Spleen (tissue), 11 donors: ENCODE measurements at regions not wholly inside any gene's neighbourhood (a gene's known extent, or its start where the extent isn't known, plus 50 kb on each side); places are given as distances from the start of the nearest gene placed in this dataset.

ENCODE experiments used
- DNase-seq: peaks from one replicate; pipeline ENCODE4 v3.0.0-alpha.2; 2020
- H3K27ac ChIP-seq, 8 donors: fragments of 200-600 bp; sonication (generic) in 7 of 8; 1 replicate in 4 of 8; 2 replicates in 4 of 8; pipeline versions ENCODE4 v1.5.0 to v1.8.0; 2016 to 2021; ENCODE audit warnings: inconsistent platforms in 4 of 8, mild to moderate bottlenecking in 4 of 8, moderate library complexity in 1 of 8
- H3K27me3 ChIP-seq, 7 donors: fragments of 200-600 bp; sonication (generic) in 6 of 7; replicated peaks in 1 of 7; 1 replicate in 4 of 7; 2 replicates in 3 of 7; pipeline versions ENCODE4 v1.5.0 to v1.8.0; 2016 to 2021; ENCODE audit warnings: inconsistent platforms in 3 of 7, mild to moderate bottlenecking in 1 of 7
- H3K36me3 ChIP-seq, 6 donors: fragments of 200-600 bp; sonication (generic) in 5 of 6; 1 replicate in 4 of 6; 2 replicates in 2 of 6; pipeline versions ENCODE4 v1.5.0 to v1.8.0; 2016 to 2021; ENCODE audit warnings: inconsistent platforms in 2 of 6
- H3K4me1 ChIP-seq, 6 donors: fragments of 200-600 bp; sonication (generic) in 5 of 6; 1 replicate in 3 of 6; 2 replicates in 3 of 6; pipeline versions ENCODE4 v1.5.0 to v1.8.0; 2016 to 2021; ENCODE audit warnings: inconsistent platforms in 3 of 6
- H3K4me3 ChIP-seq, 8 donors: fragments of 200-600 bp; sonication (generic) in 7 of 8; 1 replicate in 4 of 8; 2 replicates in 4 of 8; pipeline versions ENCODE4 v1.5.0 to v1.8.0; 2016 to 2021; ENCODE audit warnings: inconsistent platforms in 4 of 8, mild to moderate bottlenecking in 4 of 8, moderate library complexity in 2 of 8
- H3K9me3 ChIP-seq, 8 donors: fragments of 200-600 bp; sonication (generic) in 7 of 8; 1 replicate in 4 of 8; 2 replicates in 4 of 8; pipeline versions ENCODE4 v1.5.0 to v1.8.0; 2016 to 2021; ENCODE audit warnings: inconsistent platforms in 4 of 8
- CTCF ChIP-seq, 11 experiments: fragments of 200-600 bp in 7 of 11; fragments of 450-650 bp in 4 of 11; sonication (generic) in 4 of 11; IDR thresholded peaks in 8 of 11; conservative IDR thresholded peaks in 3 of 11; 1 replicate in 7 of 11; 2 replicates in 4 of 11; pipeline versions ENCODE4 v1.4.0 to v1.8.0; 2016 to 2021; ENCODE audit warnings: antibody characterized with exemption in 11 of 11, inconsistent platforms in 4 of 11, mild to moderate bottlenecking in 1 of 11
- POLR2A ChIP-seq, 3 donors: fragments of 450-650 bp; IDR thresholded peaks; one replicate each; pipeline ENCODE4 v1.5.1; 2017; ENCODE audit warnings: antibody characterized with exemption in 3 of 3, mild to moderate bottlenecking in 1 of 3
- POLR2AphosphoS5 ChIP-seq, 3 donors: sonication (generic); formaldehyde crosslinking; IDR thresholded peaks; one replicate each; pipeline ENCODE4 v1.5.1; 2017; ENCODE audit warnings: antibody characterized with exemption in 3 of 3
- WGBS, 5 donors: extraction: QIAGEN DNeasy Blood & Tissue Kit in 3 of 5; methylation state at CpG; one replicate each; pipeline versions ENCODE4 v1.1.5 to v1.1.7; 2013 to 2018; 5-methylcytosine and 5-hydroxymethylcytosine counted together
- intact Hi-C: fragments of 100-400 bp; cut with DNase I; formaldehyde crosslinking; loops from one replicate; pipeline ENCODE4 v1.15.0; 2023; ENCODE audit warnings: low total_unique reads
- donor health status: healthy with polysubstance abuse.
- donor health status: DM: no; HTN: no; CAD: no; lungs with moderate emphysema.
- donor health status: DM: no; HTN: no; CAD: no.
- donor health status: Bipolar disorder and iron deficiency.
- donor health status: healthy.
- donor health status: DM: no; HTN: no; CAD: no.
- donor health status: DM: yes; HTN: yes; CAD: no.

GRCh38 chr5:128649192-128649591 lies 111.1 kb upstream of the FBN2 start:
- H3K27ac ChIP-seq = no peak overlapping the region
- peaks cover 0 to 19% (median 11%) of the 10 kb centered on the region in 8 donors for H3K9me3 ChIP-seq
- H3K27me3 ChIP-seq = no peaks in the 10 kb centered on the region
- intact Hi-C loops = no loop called here
- TF ChIP-seq POLR2AphosphoS5 (IDR thresholded peaks at IDR 0.05) = no peak
- TF ChIP-seq CTCF (IDR thresholded peaks at IDR 0.05 in 8 of 11, conservative IDR thresholded peaks at IDR 0.05 in 3 of 11) = no peak
- TF ChIP-seq POLR2A (IDR thresholded peaks at IDR 0.05) = no peak
- no peak overlapping the region for H3K4me3 ChIP-seq
- no peak for DNase-seq
- H3K4me1 ChIP-seq = no peaks in the 10 kb centered on the region
- H3K36me3 ChIP-seq = no peaks in the 10 kb centered on the region

GRCh38 chr5:128662997-128663396 lies 125.0 kb upstream of the FBN2 start:
- TF ChIP-seq CTCF (IDR thresholded peaks at IDR 0.05 in 8 of 11, conservative IDR thresholded peaks at IDR 0.05 in 3 of 11) (no peak), POLR2AphosphoS5 (IDR thresholded peaks at IDR 0.05) (no peak), POLR2A (IDR thresholded peaks at IDR 0.05) (no peak)
- Histone ChIP-seq H3K4me3 (no peak overlapping the region), H3K27me3 (no peaks in the 10 kb centered on the region), H3K36me3 (no peaks in the 10 kb centered on the region), H3K27ac (no peak overlapping the region), H3K4me1 (no peaks in the 10 kb centered on the region), H3K9me3 (peaks cover 0 to 8% (median 0%) of the 10 kb centered on the region in 8 donors)
- 65 to 82% (median 79%) methylated on average over 2 of the region's 2 CpGs for WGBS, 5 donors
- intact Hi-C loops = no loop called here
- no peak for DNase-seq

GRCh38 chr5:128665747-128666355 lies 127.8 kb upstream of the FBN2 start:
- TF ChIP-seq POLR2A (IDR thresholded peaks at IDR 0.05) (no peak), CTCF (IDR thresholded peaks at IDR 0.05 in 8 of 11, conservative IDR thresholded peaks at IDR 0.05 in 3 of 11) (no peak), POLR2AphosphoS5 (IDR thresholded peaks at IDR 0.05) (no peak)
- H3K27me3 ChIP-seq = no peaks in the 10 kb centered on the region
- peaks cover 0 to 2% (median 0%) of the 10 kb centered on the region in 8 donors for H3K9me3 ChIP-seq
- H3K4me1 ChIP-seq = no peaks in the 10 kb centered on the region
- DNase-seq = no peak
- H3K4me3 ChIP-seq = no peak overlapping the region
- H3K27ac ChIP-seq = no peak overlapping the region
- WGBS, 5 donors = 55 to 67% (median 65%) methylated on average over 5 of the region's 5 CpGs
- intact Hi-C loops = no loop called here
- H3K36me3 ChIP-seq = no peaks in the 10 kb centered on the region

GRCh38 chr5:128667152-128667551 lies 129.1 kb upstream of the FBN2 start:
- no peak for TF ChIP-seq POLR2A (IDR thresholded peaks at IDR 0.05)
- no peak for TF ChIP-seq CTCF (IDR thresholded peaks at IDR 0.05 in 8 of 11, conservative IDR thresholded peaks at IDR 0.05 in 3 of 11)
- no peak for TF ChIP-seq POLR2AphosphoS5 (IDR thresholded peaks at IDR 0.05)
- Histone ChIP-seq H3K4me3 (no peak overlapping the region), H3K4me1 (no peaks in the 10 kb centered on the region), H3K27me3 (no peaks in the 10 kb centered on the region), H3K36me3 (no peaks in the 10 kb centered on the region), H3K27ac (no peak overlapping the region), H3K9me3 (no peaks in the 10 kb centered on the region)
- WGBS, 5 donors = 84 to 100% (median 89%) methylated on average over 1 of the region's 1 CpG
- intact Hi-C loops = no loop called here
- DNase-seq = no peak
